IPS-18c (cell line): ENCODE measurements at regions not wholly inside any gene's neighbourhood (a gene's known extent, or its start where the extent isn't known, plus 50 kb on each side); places are given as distances from the start of the nearest gene placed in this dataset.

ENCODE experiments used
- H3K4me3 ChIP-seq: 2 replicates; pipeline ENCODE4 v1.7.0; 2013; ENCODE audit warnings: low read depth, mild to moderate bottlenecking, low read length, moderate library complexity; ENCODE audit not compliant: insufficient read depth
- H3K9me3 ChIP-seq: one replicate; pipeline ENCODE4 v1.6.1; 2013; ENCODE audit warnings: mild to moderate bottlenecking, low read length, moderate library complexity; ENCODE audit not compliant: control insufficient read depth, insufficient read depth

DNA sequence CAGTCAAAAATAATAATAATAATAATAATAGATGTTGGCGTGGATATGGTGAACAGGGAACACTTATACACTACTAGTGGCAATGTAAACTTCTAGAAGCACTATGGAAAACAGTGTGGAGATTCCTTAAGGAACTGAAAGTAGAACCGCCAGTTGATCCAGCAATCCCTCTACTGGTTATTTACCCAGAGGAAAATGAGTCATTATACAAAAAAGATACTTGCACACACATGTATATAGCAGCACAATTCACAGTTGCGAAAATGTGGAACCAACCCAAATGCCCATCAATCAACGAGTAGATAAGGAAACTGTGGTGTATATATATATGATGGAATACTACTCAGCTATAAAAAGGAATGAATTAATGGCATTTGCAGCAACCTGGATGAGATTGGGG, 176.0 kb downstream of the PLPP3 start:
- H3K4me3 ChIP-seq: no peak overlapping the region
- H3K9me3 ChIP-seq: no peaks in the 10 kb centered on the region

DNA sequence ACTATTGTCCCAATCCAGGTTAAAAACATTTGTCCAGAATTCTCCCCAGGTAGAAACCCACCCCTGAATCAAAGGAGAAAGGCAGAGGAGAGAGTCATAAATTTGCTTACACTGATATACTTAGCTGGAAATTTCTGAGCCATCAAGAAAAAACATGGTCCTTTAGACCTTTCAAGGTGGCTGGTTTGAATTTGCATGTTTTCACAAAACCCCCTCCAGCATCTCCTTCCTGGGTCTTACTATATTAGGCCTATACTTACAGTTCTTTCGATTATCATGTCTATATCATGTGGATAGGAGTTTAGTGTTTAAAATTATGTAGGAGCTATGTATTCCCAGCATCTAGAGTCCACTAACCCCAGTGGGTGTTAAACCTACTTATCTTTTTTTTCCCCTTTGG, 178.2 kb downstream of the PLPP3 start:
- H3K4me3 ChIP-seq: no peak overlapping the region
- H3K9me3 ChIP-seq: no peaks in the 10 kb centered on the region

DNA sequence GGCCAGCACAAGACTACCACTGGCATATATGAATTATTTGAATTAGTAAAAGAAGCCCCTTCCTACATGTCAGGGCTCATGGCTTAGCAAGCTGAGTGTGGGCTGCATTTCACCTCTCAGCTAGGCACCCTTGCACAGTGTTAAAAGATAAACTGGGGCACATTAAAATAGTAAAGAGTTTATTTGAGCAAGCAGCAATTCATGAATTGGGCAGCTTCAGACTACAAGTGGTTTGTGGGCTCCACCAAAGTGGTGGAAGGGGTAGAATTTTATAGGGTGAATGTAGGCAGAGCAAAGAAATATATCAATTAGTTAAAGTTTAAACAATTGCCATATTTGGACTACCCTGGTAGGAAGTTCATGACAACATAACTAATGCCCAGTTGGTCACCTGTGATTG, 178.8 kb downstream of the PLPP3 start:
- H3K4me3 ChIP-seq: no peak overlapping the region
- H3K9me3 ChIP-seq: no peaks in the 10 kb centered on the region

DNA sequence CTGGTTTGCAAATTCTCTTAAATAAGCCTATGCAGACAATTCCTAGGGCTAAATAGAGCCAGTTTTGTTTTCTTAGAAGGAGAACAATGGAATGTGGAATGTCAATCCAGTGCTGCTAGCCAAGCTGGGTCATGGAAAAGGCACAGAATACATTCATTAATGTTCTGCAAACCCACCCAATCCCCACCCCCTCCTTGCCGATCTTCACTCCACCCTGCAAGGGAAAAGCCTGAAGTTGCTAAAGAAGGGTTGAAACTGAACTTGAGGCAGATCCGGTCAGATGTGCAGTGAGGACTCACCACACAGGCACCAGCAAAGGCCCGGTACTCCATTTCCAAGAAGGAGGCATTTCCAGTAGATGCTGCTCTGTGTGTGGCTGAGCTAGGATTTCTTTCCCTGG, 179.6 kb downstream of the PLPP3 start:
- no peak overlapping the region for H3K4me3 ChIP-seq

DNA sequence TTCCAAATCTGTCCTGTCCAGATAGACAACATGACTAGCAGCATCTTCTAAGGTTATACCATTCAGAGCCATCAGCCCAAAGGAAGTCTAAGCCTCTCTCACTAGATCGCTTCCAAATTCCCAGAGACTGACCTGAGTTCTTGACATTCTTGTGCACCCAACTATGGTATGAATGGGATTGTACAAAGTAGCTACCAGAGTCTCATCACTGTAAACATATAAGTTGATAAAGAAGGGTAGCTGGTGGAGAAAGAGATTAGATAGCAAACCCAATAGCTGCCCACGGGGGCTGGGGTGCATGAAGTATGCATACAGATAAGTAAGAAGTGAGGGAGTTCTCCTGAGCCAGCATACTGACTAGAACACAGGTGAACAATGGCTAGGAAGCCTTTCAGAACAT, 180.0 kb downstream of the PLPP3 start:
- no peak overlapping the region for H3K4me3 ChIP-seq
- no peaks in the 10 kb centered on the region for H3K9me3 ChIP-seq

More for the DNA sequence above, 179.6 kb downstream of the PLPP3 start:
- no peaks in the 10 kb centered on the region for H3K9me3 ChIP-seq

DNA sequence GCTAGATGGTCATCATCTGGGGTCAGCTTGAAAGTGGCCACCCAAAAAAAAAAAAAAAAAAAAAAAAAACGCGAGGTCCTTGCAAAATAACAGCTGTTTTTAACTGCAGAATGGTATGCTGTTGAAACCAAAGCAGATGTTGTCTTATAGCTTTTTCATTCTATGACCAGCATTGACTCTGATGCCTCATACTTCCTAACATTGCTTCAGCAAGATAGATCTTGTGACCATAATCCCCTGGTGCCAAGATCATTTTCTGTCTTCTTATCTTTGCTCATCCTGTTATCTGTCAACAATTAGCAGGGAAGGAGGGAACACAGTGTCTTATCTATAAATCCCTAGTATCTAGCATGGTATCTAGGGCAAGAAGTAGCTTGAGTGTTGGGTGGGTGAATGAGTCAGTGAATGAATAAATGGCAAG, 181.5 kb downstream of the PLPP3 start:
- H3K9me3 ChIP-seq: no peaks in the 10 kb centered on the region

DNA sequence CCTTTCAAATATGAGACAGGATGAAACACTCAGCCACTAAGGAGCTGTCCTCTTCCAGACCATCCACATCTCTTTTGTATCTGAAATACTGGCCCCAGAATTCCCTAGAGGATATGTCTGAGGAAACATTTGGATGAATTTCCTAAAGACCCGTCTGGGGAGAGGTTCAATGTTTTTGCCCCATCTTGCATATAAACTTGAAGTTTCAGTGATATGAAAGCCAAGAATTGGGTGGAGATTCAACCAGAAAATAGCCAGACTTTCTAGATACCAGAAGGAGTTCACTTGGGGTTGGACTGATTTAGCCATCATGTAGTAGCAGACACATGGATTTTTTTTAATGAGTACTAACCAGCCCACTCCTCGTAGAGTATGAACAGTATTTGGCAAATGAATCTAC, 182.0 kb downstream of the PLPP3 start:
- H3K9me3 ChIP-seq: no peaks in the 10 kb centered on the region
- H3K4me3 ChIP-seq: no peak overlapping the region

More for the DNA sequence above, 181.5 kb downstream of the PLPP3 start:
- H3K4me3 ChIP-seq: no peak overlapping the region

DNA sequence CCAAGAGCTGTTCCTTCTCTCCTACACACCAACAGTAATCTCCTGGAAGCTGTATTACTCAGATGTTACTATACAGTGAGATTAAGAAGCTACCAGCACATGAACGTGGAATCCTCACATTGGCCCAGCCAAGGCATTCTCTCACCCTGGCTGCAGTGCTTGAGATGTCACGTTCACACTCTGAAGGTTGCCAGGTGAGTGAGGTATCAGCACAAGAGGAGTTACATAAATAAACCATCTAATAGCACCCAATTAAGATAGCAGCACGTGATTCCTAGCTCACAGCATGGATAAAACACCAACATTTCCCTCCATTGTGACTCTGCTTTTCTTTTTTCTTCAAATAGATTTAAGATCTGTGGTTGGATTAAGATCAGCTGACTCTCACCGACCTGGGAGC, 182.8 kb downstream of the PLPP3 start:
- no peaks in the 10 kb centered on the region for H3K9me3 ChIP-seq
- H3K4me3 ChIP-seq: no peak overlapping the region

DNA sequence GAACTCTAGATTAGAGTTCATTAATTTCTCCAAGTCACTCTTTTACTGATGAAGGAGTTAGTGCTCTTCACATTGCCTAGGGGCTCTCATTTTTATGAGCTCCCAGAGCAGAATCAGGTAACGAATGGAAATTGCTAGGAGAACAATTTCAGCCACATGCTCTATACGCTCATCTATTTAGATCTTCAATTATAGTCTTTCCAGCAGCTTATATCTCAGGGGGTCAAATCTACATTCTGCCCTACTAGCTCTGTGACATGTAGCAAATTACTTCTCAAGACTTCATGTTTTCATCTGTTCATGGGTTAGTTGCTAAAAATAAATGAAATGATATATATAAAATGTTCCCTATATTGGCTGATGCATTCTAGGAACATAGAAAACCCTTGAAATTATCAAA, 183.6 kb downstream of the PLPP3 start:
- no peak overlapping the region for H3K4me3 ChIP-seq
- no peaks in the 10 kb centered on the region for H3K9me3 ChIP-seq

DNA sequence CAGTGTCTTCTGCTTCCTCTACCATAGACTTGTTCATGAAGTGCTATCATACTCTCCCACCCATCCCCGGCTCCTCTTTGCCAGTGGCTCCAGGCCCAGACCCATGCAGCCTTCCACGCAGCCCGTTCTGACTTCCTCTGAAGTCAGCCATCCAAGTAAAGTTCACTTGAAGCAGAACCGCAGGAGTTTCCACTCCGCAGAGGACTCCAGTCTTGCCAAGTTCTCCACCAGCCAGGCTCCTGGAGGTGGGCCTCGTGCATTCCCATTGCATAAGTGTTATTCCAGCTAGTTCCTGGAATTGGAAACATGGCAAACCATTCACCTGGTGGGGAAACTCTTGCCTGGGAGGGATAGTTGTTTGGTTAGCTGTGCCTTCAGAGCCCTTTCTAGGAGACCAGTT, 185.1 kb downstream of the PLPP3 start:
- Histone ChIP-seq H3K9me3 (no peaks in the 10 kb centered on the region), H3K4me3 (no peak overlapping the region)

DNA sequence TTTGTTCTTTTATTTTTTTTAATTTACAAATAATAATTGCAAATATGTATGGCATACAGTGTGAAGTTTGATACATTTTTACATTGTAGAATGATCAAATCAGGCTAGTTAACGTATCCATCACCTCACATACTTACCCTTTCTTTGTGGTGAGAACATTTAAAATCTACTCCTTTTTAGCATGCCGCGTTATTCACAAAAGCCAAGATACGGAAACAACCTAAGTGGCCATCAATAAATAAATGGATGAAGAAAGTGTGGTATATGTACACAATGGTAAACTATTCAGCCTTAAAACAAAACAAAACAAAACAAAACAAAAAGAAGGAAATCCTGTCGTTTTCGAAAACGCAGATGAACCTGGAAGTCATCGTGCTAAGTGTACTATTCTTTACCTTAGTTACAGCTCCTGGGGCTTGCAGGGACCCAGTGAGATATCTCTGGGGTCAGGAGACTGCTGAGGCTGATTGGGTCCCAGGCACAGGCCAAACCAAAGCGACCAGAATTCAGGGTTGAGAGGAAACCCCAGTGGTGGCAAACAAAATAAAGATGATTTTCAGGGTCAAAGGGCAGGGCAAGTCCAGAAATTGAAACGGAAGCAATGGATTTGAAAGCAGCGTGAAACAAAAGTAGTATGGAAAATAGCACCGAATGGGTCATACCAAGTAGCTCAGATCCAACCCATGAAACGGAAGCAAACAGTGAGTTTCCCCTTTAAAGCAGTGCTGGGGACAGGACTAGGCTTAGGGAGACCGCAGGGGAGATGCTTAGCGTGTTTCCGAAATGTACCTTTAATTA, 188.2 kb downstream of the PLPP3 start:
- H3K4me3 ChIP-seq: no peak overlapping the region
- H3K9me3 ChIP-seq: no peaks in the 10 kb centered on the region

DNA sequence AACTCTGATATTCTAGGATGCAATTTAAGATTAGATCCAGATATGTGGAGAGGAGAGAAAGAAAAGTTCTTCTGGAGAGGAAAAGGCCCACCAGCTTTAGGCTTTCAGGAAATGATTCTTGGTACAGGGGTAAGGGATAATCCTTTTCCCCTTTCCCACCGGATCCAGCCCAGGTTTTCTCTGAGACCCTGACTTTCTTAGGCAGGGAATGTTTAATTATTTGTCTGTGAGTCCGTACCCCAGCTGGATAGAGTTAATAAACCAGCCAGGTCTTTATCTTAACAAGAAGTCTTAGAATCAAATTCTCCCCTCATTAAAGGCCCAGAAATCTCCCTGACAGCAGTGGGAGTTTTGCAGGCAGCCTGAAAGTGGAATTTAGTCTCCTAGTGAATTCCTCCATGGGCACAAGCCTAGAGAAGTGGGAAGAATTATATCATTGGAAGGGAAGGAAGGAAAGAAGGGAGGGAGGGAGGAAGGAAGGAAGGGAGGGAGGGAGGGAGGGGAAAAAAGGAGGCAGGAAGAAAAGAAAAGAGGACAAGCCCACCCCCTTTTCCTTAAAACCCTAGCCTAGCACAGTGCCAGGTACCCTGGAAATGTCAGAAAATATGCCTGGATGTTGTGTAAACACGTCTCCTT, 189.0 kb downstream of the PLPP3 start:
- H3K9me3 ChIP-seq: no peaks in the 10 kb centered on the region
- H3K4me3 ChIP-seq: peak overlapping the region; percentile 20; the same call in 1 of the 2 replicates

DNA sequence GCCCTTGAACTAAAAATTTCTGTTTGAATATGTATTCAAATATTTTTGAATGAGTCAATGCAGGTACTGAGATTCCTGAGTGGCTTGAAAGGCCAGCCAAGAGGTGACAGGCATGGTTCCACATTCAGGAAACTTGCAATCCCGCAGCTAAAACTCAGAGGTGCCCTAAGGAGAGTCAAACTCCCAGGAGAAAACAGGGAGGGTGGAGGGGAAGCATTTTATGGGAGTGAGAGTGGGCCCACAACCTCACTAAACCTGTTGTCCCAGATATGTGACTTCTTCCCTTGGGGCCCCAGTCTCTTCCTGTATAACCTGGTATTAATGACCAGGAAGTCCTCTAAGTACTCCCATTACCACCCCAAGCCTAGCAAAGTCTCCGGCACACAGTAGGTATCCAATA, 189.6 kb downstream of the PLPP3 start:
- no peaks in the 10 kb centered on the region for H3K9me3 ChIP-seq
- H3K4me3 ChIP-seq: no peak overlapping the region

DNA sequence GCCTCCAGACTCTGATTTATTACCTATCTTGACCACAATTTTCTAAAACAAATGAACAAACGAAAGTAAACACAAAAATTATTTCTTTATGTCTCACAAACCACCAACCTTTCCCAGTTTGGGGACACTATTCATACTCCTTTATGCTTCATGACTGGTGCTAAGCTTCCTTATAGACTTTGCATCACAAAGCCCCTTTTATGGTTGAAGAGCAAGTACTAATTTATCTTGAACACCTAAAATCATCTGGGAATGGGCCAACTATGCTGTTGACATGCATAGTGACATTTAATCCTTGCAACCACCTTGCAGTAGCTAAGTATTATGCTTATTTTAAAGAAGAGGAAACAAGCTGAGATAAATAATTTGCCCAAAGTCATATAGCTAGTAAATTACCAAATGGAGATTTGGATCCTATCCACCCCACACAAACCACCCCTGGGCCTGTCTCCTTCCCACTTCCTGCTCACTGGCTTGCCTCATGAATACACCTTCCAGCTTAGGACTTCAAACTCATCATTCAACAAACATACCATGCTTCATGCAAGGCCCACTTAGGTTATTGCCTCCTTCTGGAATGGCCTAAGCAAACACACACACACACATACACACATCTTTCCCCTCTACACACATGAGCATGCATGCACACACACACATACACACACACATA, 192.2 kb downstream of the PLPP3 start:
- H3K4me3 ChIP-seq: no peak overlapping the region
- H3K9me3 ChIP-seq: no peaks in the 10 kb centered on the region

DNA sequence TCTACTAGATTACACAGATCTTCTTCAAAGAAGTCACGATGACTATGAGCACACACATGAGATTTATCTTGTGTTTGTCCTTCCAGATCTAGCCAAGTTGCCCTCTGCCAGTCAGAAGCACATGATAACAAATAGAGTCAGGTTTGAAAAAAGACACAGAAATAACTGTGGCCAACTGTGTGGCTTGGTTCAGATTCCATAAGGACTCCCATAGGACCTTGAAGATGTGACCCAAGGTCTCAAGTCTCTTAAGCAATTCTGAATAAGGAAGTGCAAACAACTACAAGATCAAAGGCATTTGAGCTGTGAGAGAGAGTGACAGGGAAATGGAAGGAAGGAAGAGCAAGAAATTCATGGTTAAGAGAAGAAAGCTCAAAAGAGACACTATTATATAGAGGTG, 194.0 kb downstream of the PLPP3 start:
- Histone ChIP-seq H3K4me3 (no peak overlapping the region), H3K9me3 (no peaks in the 10 kb centered on the region)

DNA sequence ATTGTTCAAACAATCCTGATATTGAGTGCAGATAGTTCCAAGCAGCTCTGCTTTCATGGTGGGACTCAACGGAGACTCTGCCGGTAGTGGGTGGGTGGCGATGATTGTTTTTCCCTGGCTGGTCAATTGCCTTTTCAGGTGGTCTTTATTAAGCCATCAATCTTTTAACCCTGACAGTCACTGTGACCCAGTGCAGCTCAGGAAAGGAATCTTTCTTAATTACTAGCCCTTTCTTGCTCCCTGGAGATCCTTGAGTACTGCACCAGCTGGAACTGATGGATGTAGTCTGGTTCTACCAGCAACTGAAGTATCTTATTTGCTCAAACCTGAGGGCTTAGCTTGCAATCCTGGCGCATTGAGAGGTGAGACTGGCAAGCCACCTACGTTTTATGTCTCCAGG, 196.4 kb downstream of the PLPP3 start:
- no peak overlapping the region for H3K4me3 ChIP-seq

DNA sequence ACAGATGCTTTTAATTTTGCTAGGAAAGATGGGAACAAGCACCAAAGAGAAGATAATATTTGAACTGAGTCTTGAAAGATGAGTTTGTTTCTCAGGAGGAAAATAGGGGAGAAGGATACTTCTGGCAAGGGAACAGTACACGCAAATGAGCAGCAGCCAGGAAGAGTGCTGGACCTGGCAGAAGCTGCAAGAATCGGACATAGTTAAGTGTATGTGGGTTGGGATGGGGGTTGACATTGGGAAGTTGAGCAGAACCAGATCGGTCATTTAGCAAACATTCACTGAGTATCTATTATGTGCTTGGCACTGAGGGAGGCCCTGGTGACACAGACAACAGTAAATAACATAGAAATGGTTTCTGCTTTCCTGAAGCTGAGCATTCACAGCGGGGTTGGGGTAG, 198.8 kb downstream of the PLPP3 start:
- Histone ChIP-seq H3K9me3 (no peaks in the 10 kb centered on the region), H3K4me3 (no peak overlapping the region)

More for the DNA sequence above, 196.4 kb downstream of the PLPP3 start:
- H3K9me3 ChIP-seq: no peaks in the 10 kb centered on the region
